Tibial artery (tissue), 4 donors: ENCODE measurements at regions not wholly inside any gene's neighbourhood (a gene's known extent, or its start where the extent isn't known, plus 50 kb on each side); places are given as distances from the start of the nearest gene placed in this dataset.
"Not testable (repeated sequence)": the region's sequence is repeated elsewhere in the genome, so short reads cannot be mapped to it uniquely, and the experiment has no call there.

Source experiments
- DNase-seq, 2 donors: peaks; one replicate each; pipeline ENCODE4 v3.0.0-alpha.2; 2019
- H3K27ac ChIP-seq, 2 donors: fragments of 200-600 bp; sonication (generic) in 1 of 2; 1 replicate in 1 of 2; 2 replicates in 1 of 2; pipeline ENCODE4 v1.5.1; 2018 to 2019; ENCODE audit warnings: mild to moderate bottlenecking in 1 of 2
- H3K27me3 ChIP-seq, 2 donors: fragments of 200-600 bp; sonication (generic) in 1 of 2; one replicate each; pipeline versions ENCODE4 v1.5.1 to v1.6.0; 2016 to 2019
- H3K36me3 ChIP-seq, 3 donors: fragments of 200-600 bp; sonication (generic) in 2 of 3; one replicate each; pipeline ENCODE4 v1.5.1; 2016 to 2019; ENCODE audit warnings: mild to moderate bottlenecking in 2 of 3
- H3K4me1 ChIP-seq, 4 donors: fragments of 200-600 bp; sonication (generic) in 2 of 4; 1 replicate in 3 of 4; 2 replicates in 1 of 4; pipeline ENCODE4 v1.5.1; 2016 to 2019
- H3K4me3 ChIP-seq, 2 donors: fragments of 200-600 bp; sonication (generic) in 1 of 2; 1 replicate in 1 of 2; 2 replicates in 1 of 2; pipeline ENCODE4 v1.5.1; 2018 to 2019; ENCODE audit warnings: mild to moderate bottlenecking in 2 of 2
- H3K9me3 ChIP-seq, 3 donors: fragments of 200-600 bp; sonication (generic) in 1 of 3; one replicate each; pipeline ENCODE4 v1.5.1; 2016 to 2019
- intact Hi-C: fragments of 100-400 bp; cut with DNase I; formaldehyde crosslinking; loops from one replicate; pipeline ENCODE4 v1.15.0; 2023; ENCODE audit warnings: low total_unique reads
- TF ChIP-seq, protein P1 (sequence below), 2 experiments: fragments of 200-600 bp in 1 of 2; fragments of 450-650 bp in 1 of 2; IDR thresholded peaks; one replicate each; pipeline ENCODE4 v1.5.1; 2017 to 2019; ENCODE audit warnings: antibody characterized with exemption in 2 of 2, mild to moderate bottlenecking in 1 of 2, moderate library complexity in 1 of 2

DNA sequence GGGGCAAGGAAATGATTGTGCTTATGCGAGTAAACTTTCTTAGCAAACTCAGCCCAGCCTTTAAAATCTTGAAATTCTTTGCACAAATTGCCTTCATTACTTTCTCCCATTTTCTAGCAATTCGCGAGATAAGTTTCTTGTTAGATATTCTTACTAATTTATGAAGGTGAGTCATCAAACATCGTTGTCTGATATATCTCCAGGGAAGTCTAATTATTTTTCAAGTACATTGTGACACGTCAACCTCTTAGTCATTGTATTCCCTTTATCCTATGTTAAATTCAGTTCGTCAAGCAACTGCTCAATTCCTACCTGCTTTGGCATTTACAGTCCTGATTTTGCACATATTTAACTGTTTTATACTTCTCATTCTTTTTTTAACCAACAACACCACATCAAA lies 854.5 kb upstream of the CRIM1 start:
- Histone ChIP-seq H3K4me3 (no peak overlapping the region), H3K4me1 (no peaks in the 10 kb centered on the region), H3K36me3 (no peaks in the 10 kb centered on the region), H3K27me3 (no peaks in the 10 kb centered on the region), H3K9me3 (peaks cover 0 to 2% (median 0%) of the 10 kb centered on the region in 3 donors), H3K27ac (no peak overlapping the region)
- TF ChIP-seq, protein P1, sequence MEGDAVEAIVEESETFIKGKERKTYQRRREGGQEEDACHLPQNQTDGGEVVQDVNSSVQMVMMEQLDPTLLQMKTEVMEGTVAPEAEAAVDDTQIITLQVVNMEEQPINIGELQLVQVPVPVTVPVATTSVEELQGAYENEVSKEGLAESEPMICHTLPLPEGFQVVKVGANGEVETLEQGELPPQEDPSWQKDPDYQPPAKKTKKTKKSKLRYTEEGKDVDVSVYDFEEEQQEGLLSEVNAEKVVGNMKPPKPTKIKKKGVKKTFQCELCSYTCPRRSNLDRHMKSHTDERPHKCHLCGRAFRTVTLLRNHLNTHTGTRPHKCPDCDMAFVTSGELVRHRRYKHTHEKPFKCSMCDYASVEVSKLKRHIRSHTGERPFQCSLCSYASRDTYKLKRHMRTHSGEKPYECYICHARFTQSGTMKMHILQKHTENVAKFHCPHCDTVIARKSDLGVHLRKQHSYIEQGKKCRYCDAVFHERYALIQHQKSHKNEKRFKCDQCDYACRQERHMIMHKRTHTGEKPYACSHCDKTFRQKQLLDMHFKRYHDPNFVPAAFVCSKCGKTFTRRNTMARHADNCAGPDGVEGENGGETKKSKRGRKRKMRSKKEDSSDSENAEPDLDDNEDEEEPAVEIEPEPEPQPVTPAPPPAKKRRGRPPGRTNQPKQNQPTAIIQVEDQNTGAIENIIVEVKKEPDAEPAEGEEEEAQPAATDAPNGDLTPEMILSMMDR (IDR thresholded peaks at IDR 0.05): no peak
- DNase-seq: no peak
- intact Hi-C loops: no loop called here

DNA sequence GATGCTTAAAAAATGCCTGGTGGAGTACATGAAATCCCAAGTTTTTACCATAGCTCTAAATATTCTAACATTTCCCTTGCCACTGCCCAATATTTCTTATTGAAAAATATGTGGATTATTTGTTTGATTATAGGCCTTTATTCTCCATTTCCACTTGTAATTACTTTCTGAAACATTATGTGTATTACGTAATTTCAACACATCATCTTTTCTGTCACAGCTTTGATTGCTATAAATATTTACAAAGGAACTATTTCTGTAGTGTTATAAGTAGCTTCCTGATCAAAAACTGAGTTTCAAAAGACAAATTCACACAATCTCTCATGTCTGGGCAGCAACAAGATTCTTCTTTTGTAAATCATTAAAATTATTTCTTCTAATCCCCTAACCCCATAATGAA lies 859.6 kb upstream of the CRIM1 start:
- TF ChIP-seq, protein P1 (IDR thresholded peaks at IDR 0.05): no peak
- Histone ChIP-seq H3K9me3 (peaks cover 0 to 2% (median 0%) of the 10 kb centered on the region in 3 donors), H3K36me3 (no peaks in the 10 kb centered on the region), H3K27me3 (no peaks in the 10 kb centered on the region), H3K4me1 (no peaks in the 10 kb centered on the region), H3K27ac (no peak overlapping the region), H3K4me3 (no peak overlapping the region)
- DNase-seq: no peak
- intact Hi-C loops: no loop called here

DNA sequence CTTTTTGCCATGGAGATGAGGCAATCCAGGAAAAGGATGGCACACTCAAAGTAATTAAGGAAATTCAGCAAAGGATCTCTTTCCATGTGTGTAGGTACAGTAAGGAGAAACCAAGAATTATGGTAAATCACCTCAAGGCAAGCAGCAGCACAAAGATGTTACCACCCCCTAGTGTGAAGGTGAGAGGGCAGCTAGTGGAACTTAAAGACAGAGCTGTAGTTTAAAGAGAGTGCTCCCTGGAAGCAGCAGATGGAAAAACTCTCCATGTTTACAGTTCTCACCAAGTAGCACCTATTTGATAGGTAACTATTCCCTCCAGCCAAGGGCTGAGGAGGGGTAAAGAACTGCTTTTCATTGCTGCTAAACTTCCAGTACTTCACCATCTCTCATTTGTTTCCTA lies 860.4 kb upstream of the CRIM1 start:
- Histone ChIP-seq H3K4me3 (no peak overlapping the region), H3K4me1 (no peaks in the 10 kb centered on the region), H3K36me3 (no peaks in the 10 kb centered on the region), H3K27ac (no peak overlapping the region), H3K27me3 (no peaks in the 10 kb centered on the region), H3K9me3 (peaks cover 0 to 2% (median 0%) of the 10 kb centered on the region in 3 donors)
- intact Hi-C loops: no loop called here
- no peak for DNase-seq
- TF ChIP-seq, protein P1 (IDR thresholded peaks at IDR 0.05): no peak

DNA sequence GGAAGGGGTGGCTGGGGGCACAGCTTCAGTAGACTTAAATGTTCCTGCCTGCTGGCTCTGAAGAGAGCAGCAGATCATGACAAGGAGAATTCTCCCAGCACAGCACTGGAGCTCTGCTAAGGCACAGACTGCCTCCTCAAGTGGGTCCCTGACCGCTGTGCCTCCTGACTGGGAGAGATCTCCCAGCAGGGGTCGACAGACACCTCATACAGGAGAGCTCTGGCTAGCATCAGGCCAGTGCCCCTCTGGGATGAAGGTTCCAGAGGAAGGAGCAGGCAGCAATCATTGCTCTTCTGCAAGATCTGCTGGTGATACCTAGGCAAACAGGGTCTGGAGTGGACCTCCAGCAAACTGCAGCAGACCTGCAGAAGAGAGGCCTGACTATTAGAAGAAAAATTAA lies 877.5 kb upstream of the CRIM1 start:
- H3K9me3 ChIP-seq, H3K36me3 ChIP-seq, H3K27ac ChIP-seq, H3K4me3 ChIP-seq, H3K27me3 ChIP-seq, intact Hi-C loops, H3K4me1 ChIP-seq, DNase-seq: not testable (repeated sequence)

DNA sequence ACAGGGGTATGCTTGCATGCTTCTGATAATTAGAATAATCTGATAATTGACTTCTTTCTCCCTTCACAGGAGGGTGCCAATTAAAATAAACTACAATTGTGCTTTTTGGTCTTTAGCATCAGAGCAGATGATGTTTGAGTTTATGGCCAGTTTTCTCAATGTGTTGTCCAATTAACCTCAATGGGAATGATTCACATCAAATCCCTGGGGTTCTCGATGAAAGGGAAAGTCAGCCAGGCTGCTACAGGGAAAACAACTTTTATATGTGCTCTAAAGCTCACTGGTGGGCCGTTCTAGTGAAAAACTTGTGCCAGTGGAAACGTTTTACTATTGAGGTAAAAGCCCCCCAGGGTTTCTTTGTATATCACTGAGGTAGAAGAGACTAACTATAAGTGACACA lies 887.3 kb upstream of the CRIM1 start:
- no peaks in the 10 kb centered on the region for H3K27me3 ChIP-seq
- TF ChIP-seq, protein P1 (IDR thresholded peaks at IDR 0.05): no peak

DNA sequence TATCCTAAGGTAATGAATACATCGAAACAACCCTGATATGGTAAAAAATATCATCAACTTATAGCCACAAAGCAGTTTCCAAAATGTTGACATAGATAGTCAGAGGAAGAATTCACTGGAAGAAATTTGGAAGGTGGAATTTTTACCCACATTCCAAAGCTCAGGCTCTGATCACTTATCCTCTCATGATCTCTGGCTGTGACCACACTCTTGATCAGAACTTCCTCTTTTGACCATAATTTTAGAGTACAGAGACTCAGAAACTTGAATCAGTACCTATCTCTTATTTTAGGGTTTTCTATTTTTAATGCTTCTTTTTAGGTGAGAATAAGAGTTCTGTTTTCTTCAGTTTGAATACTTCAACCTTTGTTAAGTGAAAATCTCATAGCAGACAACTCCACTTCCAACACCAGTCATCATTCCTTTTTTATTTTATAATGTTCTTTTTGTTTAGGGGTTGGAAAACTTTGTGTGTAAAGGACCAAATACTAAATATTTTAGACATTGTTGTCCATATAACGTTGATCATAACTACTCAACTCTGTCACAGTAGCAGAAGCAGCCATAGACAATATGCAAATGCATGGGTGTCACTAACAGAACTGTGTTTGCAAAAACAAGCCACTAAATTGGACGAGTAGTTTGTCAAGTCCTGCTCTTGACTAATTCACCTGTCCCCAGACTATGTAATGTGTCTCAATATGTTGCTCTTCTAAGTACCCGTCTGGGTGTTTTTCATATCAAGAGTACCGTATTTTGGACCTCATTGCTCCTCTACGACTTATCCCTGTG lies 891.6 kb upstream of the CRIM1 start:
- no peak for DNase-seq
- no peaks in the 10 kb centered on the region for H3K36me3 ChIP-seq
- H3K4me1 ChIP-seq: no peaks in the 10 kb centered on the region
- H3K27ac ChIP-seq: no peak overlapping the region
- H3K27me3 ChIP-seq: no peaks in the 10 kb centered on the region
- H3K9me3 ChIP-seq: no peaks in the 10 kb centered on the region
- TF ChIP-seq, protein P1 (IDR thresholded peaks at IDR 0.05): no peak
- intact Hi-C loops: no loop called here
- no peak overlapping the region for H3K4me3 ChIP-seq

More for the DNA sequence above, 887.3 kb upstream of the CRIM1 start:
- no peak overlapping the region for H3K4me3 ChIP-seq
- no peaks in the 10 kb centered on the region for H3K36me3 ChIP-seq
- intact Hi-C loops: no loop called here
- no peak for DNase-seq
- no peak overlapping the region for H3K27ac ChIP-seq
- H3K9me3 ChIP-seq: no peaks in the 10 kb centered on the region
- no peaks in the 10 kb centered on the region for H3K4me1 ChIP-seq
